Ovary (tissue), 7 donors: ENCODE measurements at regions not wholly inside any gene's neighbourhood (a gene's known extent, or its start where the extent isn't known, plus 50 kb on each side); places are given as distances from the start of the nearest gene placed in this dataset.

Source experiments
- DNase-seq, 5 donors: peaks; one replicate each; pipeline ENCODE4 v3.0.0-alpha.2; 2019 to 2020
- H3K27ac ChIP-seq, 2 donors: fragments of 200-600 bp; one replicate each; pipeline versions ENCODE4 v1.5.1 to v1.8.0; 2019 to 2022
- H3K27me3 ChIP-seq: fragments of 200-600 bp; one replicate; pipeline ENCODE4 v1.8.0; 2022
- H3K36me3 ChIP-seq: fragments of 200-600 bp; sonication (generic); one replicate; pipeline ENCODE4 v1.5.1; 2019
- H3K4me1 ChIP-seq: one replicate; pipeline ENCODE4 v1.8.1; 2013; ENCODE audit warnings: mild to moderate bottlenecking, moderate library complexity; ENCODE audit not compliant: insufficient read depth
- H3K4me3 ChIP-seq: fragments of 200-600 bp; sonication (generic); one replicate; pipeline ENCODE4 v1.5.1; 2017
- H3K9me3 ChIP-seq, 2 donors: fragments of 200-600 bp in 1 of 2; sonication (generic) in 1 of 2; one replicate each; pipeline versions ENCODE4 v1.5.1 to v1.8.1; 2013 to 2019; ENCODE audit warnings: mild to moderate bottlenecking in 1 of 2, moderate library complexity in 1 of 2
- EP300 ChIP-seq: sonication (generic); formaldehyde crosslinking; IDR thresholded peaks from one replicate; pipeline ENCODE4 v1.6.1; 2017; ENCODE audit warnings: antibody characterized with exemption
- POLR2A ChIP-seq: fragments of 450-650 bp; IDR thresholded peaks from one replicate; pipeline ENCODE4 v1.6.1; 2017; ENCODE audit warnings: antibody characterized with exemption, mild to moderate bottlenecking, moderate library complexity
- WGBS, 3 donors: extraction: QIAGEN DNeasy Blood & Tissue Kit in 1 of 3; methylation state at CpG; one replicate each; pipeline versions ENCODE4 v1.1.5 to v1.1.7; 2013 to 2017; 5-methylcytosine and 5-hydroxymethylcytosine counted together
- intact Hi-C, 4 donors: fragments of 100-400 bp; cut with DNase I; formaldehyde crosslinking; loops; one replicate each; pipeline versions ENCODE4 v1.11.0 to v1.15.1; 2022 to 2023
- TF ChIP-seq, protein P1 (sequence below), 3 donors: fragments of 450-650 bp in 2 of 3; fragments of 200-600 bp in 1 of 3; IDR thresholded peaks; one replicate each; pipeline versions ENCODE4 v1.5.1 to v1.8.0; 2016 to 2022; ENCODE audit warnings: antibody characterized with exemption in 3 of 3, mild to moderate bottlenecking in 1 of 3
- donor health status: DM: no; HTN: no; CAD: no; lungs with moderate emphysema.
- donor health status: DM: no; HTN: no; CAD: no.
- donor health status: Bipolar disorder and iron deficiency.
- donor health status: DM: no; HTN: no; CAD: no.
- donor health status: DM: yes; HTN: yes; CAD: no.

GRCh38 chr2:194915485-194915884, 741.5 kb upstream of the SLC39A10 start:
- no peak overlapping the region for H3K27ac ChIP-seq
- no peak overlapping the region for H3K4me3 ChIP-seq
- intact Hi-C loops: no loop called here
- H3K9me3 ChIP-seq: no peaks in the 10 kb centered on the region
- whole genome bisulfite sequencing, 3 donors: 96 to 100% (median 98%) methylated on average over 1 of the region's 1 CpG
- DNase-seq: no peak
- TF ChIP-seq EP300 (no peak), POLR2A (no peak)
- TF ChIP-seq, protein P1, sequence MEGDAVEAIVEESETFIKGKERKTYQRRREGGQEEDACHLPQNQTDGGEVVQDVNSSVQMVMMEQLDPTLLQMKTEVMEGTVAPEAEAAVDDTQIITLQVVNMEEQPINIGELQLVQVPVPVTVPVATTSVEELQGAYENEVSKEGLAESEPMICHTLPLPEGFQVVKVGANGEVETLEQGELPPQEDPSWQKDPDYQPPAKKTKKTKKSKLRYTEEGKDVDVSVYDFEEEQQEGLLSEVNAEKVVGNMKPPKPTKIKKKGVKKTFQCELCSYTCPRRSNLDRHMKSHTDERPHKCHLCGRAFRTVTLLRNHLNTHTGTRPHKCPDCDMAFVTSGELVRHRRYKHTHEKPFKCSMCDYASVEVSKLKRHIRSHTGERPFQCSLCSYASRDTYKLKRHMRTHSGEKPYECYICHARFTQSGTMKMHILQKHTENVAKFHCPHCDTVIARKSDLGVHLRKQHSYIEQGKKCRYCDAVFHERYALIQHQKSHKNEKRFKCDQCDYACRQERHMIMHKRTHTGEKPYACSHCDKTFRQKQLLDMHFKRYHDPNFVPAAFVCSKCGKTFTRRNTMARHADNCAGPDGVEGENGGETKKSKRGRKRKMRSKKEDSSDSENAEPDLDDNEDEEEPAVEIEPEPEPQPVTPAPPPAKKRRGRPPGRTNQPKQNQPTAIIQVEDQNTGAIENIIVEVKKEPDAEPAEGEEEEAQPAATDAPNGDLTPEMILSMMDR (IDR thresholded peaks at IDR 0.05): no peak
- no peaks in the 10 kb centered on the region for H3K27me3 ChIP-seq
- H3K4me1 ChIP-seq: no peaks in the 10 kb centered on the region
- H3K36me3 ChIP-seq: no peaks in the 10 kb centered on the region

- H3K4me3 ChIP-seq: no peak overlapping the region
- 64 to 75% (median 74%) methylated on average over 4 of the region's 4 CpGs for WGBS, 3 donors
- no peak for DNase-seq
- no peaks in the 10 kb centered on the region for H3K4me1 ChIP-seq
- no peaks in the 10 kb centered on the region for H3K9me3 ChIP-seq
- TF ChIP-seq EP300 (no peak), POLR2A (no peak)
- TF ChIP-seq, protein P1 (IDR thresholded peaks at IDR 0.05): no peak
- no peaks in the 10 kb centered on the region for H3K36me3 ChIP-seq
- intact Hi-C loops: no loop called here
- no peaks in the 10 kb centered on the region for H3K27me3 ChIP-seq
- no peak overlapping the region for H3K27ac ChIP-seq
These were observed 749.5 kb upstream of the SLC39A10 start for GRCh38 chr2:194907569-194907968.

GRCh38 chr2:194896871-194897270, 760.2 kb upstream of the SLC39A10 start:
- WGBS, 3 donors: 76 to 85% (median 81%) methylated on average over 2 of the region's 2 CpGs
- Histone ChIP-seq H3K4me3 (no peak overlapping the region), H3K9me3 (no peaks in the 10 kb centered on the region), H3K4me1 (no peaks in the 10 kb centered on the region), H3K27ac (no peak overlapping the region), H3K36me3 (no peaks in the 10 kb centered on the region), H3K27me3 (no peaks in the 10 kb centered on the region)
- DNase-seq: no peak
- no peak for TF ChIP-seq EP300
- TF ChIP-seq, protein P1 (IDR thresholded peaks at IDR 0.05): no peak
- TF ChIP-seq POLR2A: no peak
- intact Hi-C loops: no loop called here

DNA sequence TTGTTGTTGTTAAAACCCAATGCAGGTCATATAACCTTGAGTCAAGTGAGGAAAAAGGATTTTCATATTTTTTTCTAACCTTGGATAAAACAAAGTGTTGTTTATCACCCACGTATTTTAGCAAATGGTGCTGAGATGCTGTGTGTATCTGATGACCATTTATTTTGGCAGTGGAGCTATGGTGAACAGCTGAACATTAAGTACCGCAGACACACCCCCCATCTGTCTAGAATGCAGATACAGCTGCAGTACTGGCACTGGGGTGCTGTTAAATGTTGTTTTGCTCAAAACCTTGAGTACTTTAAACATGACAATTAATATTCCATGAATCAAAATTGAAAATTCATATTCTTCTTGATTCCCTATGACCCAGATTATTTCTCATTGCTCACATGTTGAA, 773.3 kb upstream of the SLC39A10 start:
- no peaks in the 10 kb centered on the region for H3K4me1 ChIP-seq
- no peak overlapping the region for H3K4me3 ChIP-seq
- no peak for DNase-seq
- intact Hi-C loops: no loop called here
- no peak overlapping the region for H3K27ac ChIP-seq
- no peaks in the 10 kb centered on the region for H3K36me3 ChIP-seq
- 33 to 48% (median 36%) methylated on average over 2 of the region's 2 CpGs for WGBS, 3 donors
- TF ChIP-seq POLR2A (no peak), EP300 (no peak)
- TF ChIP-seq, protein P1 (IDR thresholded peaks at IDR 0.05): no peak
- H3K27me3 ChIP-seq: no peaks in the 10 kb centered on the region
- no peaks in the 10 kb centered on the region for H3K9me3 ChIP-seq
